Lower lobe of right lung (tissue), 2 donors: ENCODE measurements at regions not wholly inside any gene's neighbourhood (a gene's known extent, or its start where the extent isn't known, plus 50 kb on each side); places are given as distances from the start of the nearest gene placed in this dataset.

Source experiments
- ATAC-seq, 2 donors: fragments of 200-7000 bp; cut with Tn5 transposase; one replicate each; pipeline ENCODE4 v1.9.1; 2020 to 2022; ENCODE audit warnings: mild to moderate bottlenecking in 2 of 2, moderate library complexity in 2 of 2
- DNase-seq: peaks from one replicate; pipeline ENCODE4 v3.0.0-alpha.2; 2020
- H3K27ac ChIP-seq: fragments of 200-600 bp; one replicate; pipeline ENCODE4 v1.8.0; 2022
- H3K27me3 ChIP-seq: fragments of 200-600 bp; one replicate; pipeline ENCODE4 v1.8.0; 2022; ENCODE audit warnings: low read depth
- H3K36me3 ChIP-seq: fragments of 200-600 bp; one replicate; pipeline ENCODE4 v1.8.0; 2022; ENCODE audit warnings: mild to moderate bottlenecking
- H3K4me1 ChIP-seq: fragments of 200-600 bp; one replicate; pipeline ENCODE4 v1.8.0; 2022
- H3K4me3 ChIP-seq: fragments of 200-600 bp; one replicate; pipeline ENCODE4 v1.8.0; 2022; ENCODE audit warnings: mild to moderate bottlenecking
- H3K9me3 ChIP-seq: fragments of 200-600 bp; one replicate; pipeline ENCODE4 v1.8.0; 2022
- CTCF ChIP-seq: fragments of 200-600 bp; IDR thresholded peaks from one replicate; pipeline ENCODE4 v1.8.0; 2022; ENCODE audit warnings: antibody characterized with exemption, mild to moderate bottlenecking
- intact Hi-C: fragments of 100-400 bp; cut with DNase I; formaldehyde crosslinking; loops from one replicate; pipeline ENCODE4 v1.11.0; 2022
- donor health status: DM: no; HTN: yes; CAD: no; lungs with severe emphysema.

- intact Hi-C loops: no loop called here
- Histone ChIP-seq H3K36me3 (no peaks in the 10 kb centered on the region), H3K27me3 (no peaks in the 10 kb centered on the region), H3K9me3 (no peaks in the 10 kb centered on the region), H3K27ac (no peak overlapping the region), H3K4me3 (no peak overlapping the region), H3K4me1 (no peaks in the 10 kb centered on the region)
- DNase-seq (no peak), ATAC-seq (no peak)
- no peak for TF ChIP-seq CTCF
Observed at GRCh38 chr4:186775902-186776301, 52.2 kb upstream of the FAT1 start.

DNA sequence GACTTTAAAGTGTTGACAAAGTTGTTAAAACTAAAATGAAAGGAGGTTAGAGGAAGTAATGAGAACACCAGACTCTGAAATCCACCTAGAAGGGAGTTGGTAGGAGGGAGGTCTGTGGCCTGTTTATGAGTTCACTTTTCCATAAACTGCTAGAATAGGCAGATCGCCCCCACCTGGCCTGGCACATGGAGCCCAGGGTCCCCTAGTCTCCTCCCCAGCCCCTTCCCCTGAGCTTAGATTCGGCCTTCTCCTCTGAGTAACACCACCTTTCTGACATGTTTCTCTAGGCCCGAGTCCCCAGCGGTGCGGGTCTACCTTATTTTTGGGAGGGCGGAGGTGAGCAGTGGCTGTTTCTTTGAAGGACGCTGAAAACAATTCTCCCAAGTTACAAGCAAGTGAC lies 54.5 kb upstream of the FAT1 start:
- no peaks in the 10 kb centered on the region for H3K27me3 ChIP-seq
- intact Hi-C loops: no loop called here
- DNase-seq (no peak), ATAC-seq (no peak)
- H3K4me1 ChIP-seq: no peaks in the 10 kb centered on the region
- H3K9me3 ChIP-seq: no peaks in the 10 kb centered on the region
- no peaks in the 10 kb centered on the region for H3K36me3 ChIP-seq
- TF ChIP-seq CTCF: no peak
- H3K27ac ChIP-seq: no peak overlapping the region
- H3K4me3 ChIP-seq: no peak overlapping the region

DNA sequence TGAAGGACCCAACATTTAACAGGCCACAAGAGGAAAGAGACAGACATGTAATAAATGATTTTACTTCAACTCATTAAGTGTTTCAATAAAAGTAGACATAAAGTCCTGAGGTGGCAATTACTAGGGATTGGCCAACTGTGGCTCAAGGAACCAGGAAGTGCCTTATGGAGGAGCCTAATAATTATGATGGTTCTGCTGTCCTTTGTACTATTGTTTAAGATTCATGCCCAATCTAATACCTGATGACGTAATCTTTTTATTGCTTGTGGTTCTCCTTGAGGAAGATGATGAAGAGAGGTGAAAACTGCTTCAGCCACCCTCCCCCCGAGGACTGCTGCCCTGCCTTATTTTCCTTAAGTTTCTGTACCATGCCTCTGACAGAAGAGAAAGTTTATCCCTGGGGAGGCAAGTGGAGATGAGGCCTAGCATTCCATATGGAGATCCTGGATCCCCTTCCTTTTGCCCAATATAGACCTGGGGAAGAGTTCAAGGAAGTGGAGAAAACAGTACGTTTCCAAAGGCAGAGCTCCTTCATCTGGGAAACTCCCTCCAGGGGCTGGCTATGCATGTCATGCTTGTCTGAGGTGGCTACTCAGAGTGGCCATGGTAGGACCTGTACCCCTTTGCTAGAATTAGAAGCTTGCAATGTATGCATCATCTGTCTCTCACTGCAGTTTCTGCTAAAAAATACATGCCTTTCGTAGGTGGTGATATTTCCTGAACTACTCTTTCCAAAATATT lies 56.8 kb upstream of the FAT1 start:
- no peak for TF ChIP-seq CTCF
- no peak overlapping the region for H3K4me3 ChIP-seq
- no peak for DNase-seq
- H3K36me3 ChIP-seq: no peaks in the 10 kb centered on the region
- no peaks in the 10 kb centered on the region for H3K9me3 ChIP-seq
- H3K27me3 ChIP-seq: no peaks in the 10 kb centered on the region
- no peak overlapping the region for H3K27ac ChIP-seq
- H3K4me1 ChIP-seq: no peaks in the 10 kb centered on the region
- no peak for ATAC-seq
- intact Hi-C loops: no loop called here

- DNase-seq (no peak), ATAC-seq (no peak)
- no peak overlapping the region for H3K4me3 ChIP-seq
- no peaks in the 10 kb centered on the region for H3K4me1 ChIP-seq
- intact Hi-C loops: no loop called here
- no peaks in the 10 kb centered on the region for H3K9me3 ChIP-seq
- H3K36me3 ChIP-seq: no peaks in the 10 kb centered on the region
- no peak overlapping the region for H3K27ac ChIP-seq
- TF ChIP-seq CTCF: no peak
- no peaks in the 10 kb centered on the region for H3K27me3 ChIP-seq
Observed at GRCh38 chr4:186781032-186781917, 57.6 kb upstream of the FAT1 start.

DNA sequence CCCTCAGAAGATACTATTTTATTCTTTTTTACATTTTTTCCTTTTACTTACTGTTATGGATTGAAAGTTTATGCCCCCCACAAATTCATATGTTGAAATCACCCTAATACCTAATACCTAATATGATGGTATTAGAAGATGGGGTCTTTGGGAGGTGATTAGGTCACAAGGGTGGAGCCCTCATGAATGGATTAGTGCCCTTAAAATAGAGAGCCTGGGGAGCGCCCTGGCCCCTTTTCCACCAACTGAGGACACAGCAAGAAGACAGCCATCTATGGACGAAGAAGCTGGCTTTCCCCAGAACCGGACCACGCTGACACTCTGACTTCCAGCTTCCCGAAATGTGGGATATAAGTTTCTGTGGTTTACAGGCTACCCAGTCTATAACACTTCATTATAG lies 58.6 kb upstream of the FAT1 start:
- ATAC-seq (no peak), DNase-seq (no peak)
- H3K27me3 ChIP-seq: no peaks in the 10 kb centered on the region
- no peaks in the 10 kb centered on the region for H3K9me3 ChIP-seq
- no peak overlapping the region for H3K27ac ChIP-seq
- H3K4me3 ChIP-seq: no peak overlapping the region
- TF ChIP-seq CTCF: no peak
- H3K36me3 ChIP-seq: no peaks in the 10 kb centered on the region
- no peaks in the 10 kb centered on the region for H3K4me1 ChIP-seq
- intact Hi-C loops: no loop called here
